ENCODE measurements at regions not wholly inside any gene's neighbourhood (a gene's known extent, or its start where the extent isn't known, plus 50 kb on each side); places are given as distances from the start of the nearest gene placed in this dataset. TPM values are rescaled to one million over a fixed set of nuclear protein-coding genes. Genes with fewer than 3 reads are reported as not detected.
A peak's percentile ranks its signal among the peaks of the same experiment; 100 is the strongest.

DNA sequence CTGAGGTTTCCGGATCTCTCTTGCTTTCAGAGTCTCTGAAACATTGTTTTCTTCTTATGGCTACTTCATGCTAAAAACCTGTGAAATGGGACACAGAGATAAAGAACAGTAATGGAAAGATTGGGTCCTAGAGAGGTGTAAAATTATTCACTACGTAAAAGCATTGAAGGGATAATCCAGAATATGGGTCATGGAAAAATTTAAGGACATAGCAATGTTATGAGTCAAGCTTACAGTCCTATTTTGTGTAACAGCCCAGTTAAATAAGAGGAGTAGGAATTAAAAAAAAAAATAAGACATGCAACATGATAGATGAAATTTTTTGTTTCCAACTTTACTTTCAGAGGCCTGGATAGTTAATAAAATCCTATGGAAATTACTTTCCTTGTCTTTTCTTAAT is 61.9 kb upstream of the ELL2 start:
- peak; percentile 2 for DNase-seq

DNA sequence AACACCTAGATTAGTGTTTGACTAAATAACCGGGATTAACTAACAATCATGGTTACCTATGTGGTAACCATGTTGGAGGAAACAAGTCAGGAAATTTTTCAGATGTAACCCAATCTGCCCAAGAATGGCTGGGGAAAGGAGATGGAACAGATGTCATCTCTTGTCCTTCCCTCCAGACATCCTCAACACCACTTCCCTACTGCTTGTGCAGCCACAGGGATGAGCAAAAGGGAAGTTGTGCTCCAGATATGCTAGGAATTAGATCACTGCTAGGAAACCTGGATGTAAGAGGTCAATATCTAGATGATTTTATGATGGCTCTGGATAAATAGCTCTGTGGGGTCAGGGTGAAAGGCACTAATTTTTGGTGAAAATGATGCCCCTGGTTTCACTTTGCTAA is 61.3 kb upstream of the ELL2 start:
- DNase-seq: no peak

DNA sequence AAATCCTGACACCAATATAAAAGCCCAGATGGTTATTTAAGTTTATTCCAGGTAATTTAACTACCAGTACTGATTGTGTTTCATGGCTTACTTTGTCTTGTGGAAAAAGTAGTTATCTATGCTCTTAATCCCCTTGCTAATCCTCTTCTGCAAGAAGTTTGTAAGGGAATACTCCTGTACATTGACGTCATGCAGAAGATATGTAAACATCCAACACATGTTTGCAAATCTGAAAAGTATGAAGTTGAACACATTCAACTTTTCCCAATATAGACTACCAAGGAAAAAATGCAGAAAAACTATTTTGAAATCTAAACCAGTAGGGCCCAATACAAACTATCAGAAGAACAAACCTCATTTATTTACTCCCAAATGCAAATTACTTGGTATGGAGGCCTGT is 56.3 kb upstream of the ELL2 start:
- DNase-seq: peak; percentile 73

DNA sequence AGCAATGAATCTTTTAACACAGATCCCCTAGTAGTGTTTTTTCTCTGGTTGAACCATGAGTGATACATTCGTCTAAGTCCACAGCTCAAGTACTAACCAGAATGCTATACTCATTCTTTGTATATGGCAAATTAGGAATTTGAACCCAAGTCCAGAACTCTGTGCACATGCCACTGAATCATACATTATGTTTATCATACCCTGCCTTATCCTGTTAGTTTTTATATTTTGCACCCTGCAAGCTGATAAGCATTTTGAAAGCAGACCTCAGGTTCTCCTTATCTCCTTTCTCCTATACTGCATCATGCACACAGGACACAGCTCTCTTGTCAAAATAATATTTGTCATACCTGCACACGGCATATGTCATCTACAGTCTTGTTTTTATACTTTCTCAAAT is 54.6 kb upstream of the ELL2 start:
- no peak for DNase-seq

DNA sequence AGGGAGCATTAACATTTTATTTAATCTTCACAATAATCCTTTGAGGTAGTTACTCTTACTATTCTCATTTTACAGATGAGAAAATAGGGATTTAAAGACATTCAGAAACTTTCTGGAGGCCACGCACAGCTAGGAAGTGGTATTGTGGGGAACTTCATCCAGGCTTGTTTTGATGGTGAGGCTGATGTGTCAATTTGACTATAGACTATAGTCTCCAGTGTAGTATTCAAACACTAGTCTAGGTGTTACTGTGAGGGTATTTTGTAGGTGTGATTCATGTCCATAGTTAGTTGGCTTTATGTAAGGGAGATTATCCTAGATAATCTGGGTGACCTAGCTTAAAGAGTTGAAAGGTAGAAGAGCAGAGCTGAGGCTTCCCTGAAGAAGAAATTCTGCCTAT is 54.1 kb upstream of the ELL2 start:
- no peak for DNase-seq

DNA sequence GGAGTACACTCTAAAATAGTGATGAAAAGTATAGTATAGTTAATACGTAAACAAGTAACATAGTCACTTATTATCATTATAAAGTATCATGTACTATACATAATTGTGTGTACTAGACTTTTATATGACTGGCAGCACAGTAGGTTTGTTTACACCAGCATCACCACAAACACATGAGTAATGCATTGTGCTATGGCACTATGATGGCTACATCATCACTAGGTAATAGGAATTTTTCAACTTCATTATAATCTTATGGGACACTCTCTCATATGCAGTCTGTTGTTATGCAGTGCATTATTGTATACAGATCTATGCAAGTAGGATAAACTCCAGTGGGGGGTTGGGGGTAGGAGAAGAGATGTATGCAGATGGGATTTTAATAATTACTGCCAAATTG is 52.7 kb upstream of the ELL2 start:
- no peak for DNase-seq

DNA sequence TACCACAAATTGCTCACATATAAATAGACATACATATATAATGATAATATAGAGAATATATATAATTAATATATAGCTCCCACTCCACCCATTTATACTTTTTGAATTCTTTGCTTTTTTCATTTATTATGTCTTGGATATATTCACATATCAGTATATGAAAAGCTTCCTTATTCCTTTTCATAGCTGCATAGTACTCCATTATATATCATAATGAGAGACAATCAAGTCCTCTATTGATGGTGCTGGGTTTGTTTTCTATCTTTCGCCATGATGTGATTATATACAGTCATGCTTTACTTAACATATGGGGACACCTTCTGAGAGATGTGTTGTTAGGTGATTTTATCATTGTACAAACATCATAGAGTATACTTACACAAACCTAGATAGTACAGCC is 51.6 kb upstream of the ELL2 start:
- DNase-seq: no peak

DNA sequence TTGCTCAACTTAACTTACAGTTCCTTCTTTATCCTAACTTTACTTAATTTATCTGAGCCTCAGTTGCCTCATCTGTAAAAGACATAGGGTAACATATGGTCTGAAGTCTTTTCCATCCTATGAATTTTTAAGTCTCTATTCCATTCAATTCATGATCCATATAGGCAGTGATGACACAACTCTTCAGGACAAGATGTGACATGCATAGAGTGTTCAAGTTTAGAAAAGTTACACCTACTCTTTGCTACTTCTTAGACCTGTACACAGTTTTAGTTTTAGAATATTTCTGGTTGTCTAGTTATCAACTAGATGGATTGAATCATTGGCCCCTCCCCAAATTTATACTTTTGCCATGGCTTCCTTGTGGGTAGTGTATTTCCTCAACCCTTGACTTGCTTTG is 50.7 kb upstream of the ELL2 start:
- no peak for DNase-seq

Small RNA genes in the stretch of these regions (small RNA-seq; reads per million reads assigned to genes)
- gene MIR583 (ENCODE audit: low replicate concordance): not detected
- gene RNU6-524P (ENCODE audit: low replicate concordance): not detected

Data from tongue (tissue), 2 donors.